K562 (cell line): ENCODE measurements at regions not wholly inside any gene's neighbourhood (a gene's known extent, or its start where the extent isn't known, plus 50 kb on each side); places are given as distances from the start of the nearest gene placed in this dataset.

Experiments
- CBX1 ChIP-seq: sonication (generic); IDR thresholded peaks from 2 replicates; pipeline ENCODE4 v1.6.1; 2016; ENCODE audit warnings: antibody characterized with exemption, low read depth, mild to moderate bottlenecking
- CHD2 ChIP-seq: IDR thresholded peaks from 2 replicates; pipeline ENCODE4 v1.6.1; 2011; ENCODE audit warnings: low read depth, low read length
- TF ChIP-seq, protein P1 (sequence below): fragments of 450-650 bp; IDR thresholded peaks from 2 replicates; pipeline ENCODE4 v1.6.1; 2016; ENCODE audit warnings: mild to moderate bottlenecking, moderate library complexity

DNA sequence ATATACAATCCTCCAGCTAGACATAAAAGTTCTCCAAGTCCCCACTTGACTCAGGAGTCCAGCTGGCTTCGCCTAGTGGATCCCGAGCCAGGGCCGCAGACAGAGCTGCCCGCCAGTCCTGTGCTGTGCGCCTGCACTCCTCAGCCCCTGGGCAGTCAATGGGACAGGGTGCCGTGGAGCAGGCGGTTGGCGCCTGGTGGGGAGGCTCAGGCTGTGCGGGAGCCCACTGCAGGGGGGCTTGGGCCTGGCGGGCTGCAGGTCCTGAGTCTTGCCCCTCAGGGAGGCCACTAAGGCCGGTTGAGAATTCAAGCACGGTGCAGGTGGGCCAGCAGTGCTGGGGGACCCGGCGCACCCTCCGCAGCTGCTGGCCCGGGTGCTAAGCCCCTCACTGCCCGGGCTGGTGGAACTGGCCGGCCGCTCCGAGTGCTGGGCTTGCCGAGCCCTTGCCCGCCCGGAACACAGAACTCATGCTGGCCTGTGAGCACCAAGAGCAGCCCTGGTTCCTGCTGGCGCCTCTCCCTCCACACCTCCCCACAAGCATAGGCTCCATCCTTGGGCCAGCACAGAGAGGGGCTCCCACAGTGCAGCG lies 884.8 kb upstream of the LRRC4C start (continued):
- TF ChIP-seq, protein P1, sequence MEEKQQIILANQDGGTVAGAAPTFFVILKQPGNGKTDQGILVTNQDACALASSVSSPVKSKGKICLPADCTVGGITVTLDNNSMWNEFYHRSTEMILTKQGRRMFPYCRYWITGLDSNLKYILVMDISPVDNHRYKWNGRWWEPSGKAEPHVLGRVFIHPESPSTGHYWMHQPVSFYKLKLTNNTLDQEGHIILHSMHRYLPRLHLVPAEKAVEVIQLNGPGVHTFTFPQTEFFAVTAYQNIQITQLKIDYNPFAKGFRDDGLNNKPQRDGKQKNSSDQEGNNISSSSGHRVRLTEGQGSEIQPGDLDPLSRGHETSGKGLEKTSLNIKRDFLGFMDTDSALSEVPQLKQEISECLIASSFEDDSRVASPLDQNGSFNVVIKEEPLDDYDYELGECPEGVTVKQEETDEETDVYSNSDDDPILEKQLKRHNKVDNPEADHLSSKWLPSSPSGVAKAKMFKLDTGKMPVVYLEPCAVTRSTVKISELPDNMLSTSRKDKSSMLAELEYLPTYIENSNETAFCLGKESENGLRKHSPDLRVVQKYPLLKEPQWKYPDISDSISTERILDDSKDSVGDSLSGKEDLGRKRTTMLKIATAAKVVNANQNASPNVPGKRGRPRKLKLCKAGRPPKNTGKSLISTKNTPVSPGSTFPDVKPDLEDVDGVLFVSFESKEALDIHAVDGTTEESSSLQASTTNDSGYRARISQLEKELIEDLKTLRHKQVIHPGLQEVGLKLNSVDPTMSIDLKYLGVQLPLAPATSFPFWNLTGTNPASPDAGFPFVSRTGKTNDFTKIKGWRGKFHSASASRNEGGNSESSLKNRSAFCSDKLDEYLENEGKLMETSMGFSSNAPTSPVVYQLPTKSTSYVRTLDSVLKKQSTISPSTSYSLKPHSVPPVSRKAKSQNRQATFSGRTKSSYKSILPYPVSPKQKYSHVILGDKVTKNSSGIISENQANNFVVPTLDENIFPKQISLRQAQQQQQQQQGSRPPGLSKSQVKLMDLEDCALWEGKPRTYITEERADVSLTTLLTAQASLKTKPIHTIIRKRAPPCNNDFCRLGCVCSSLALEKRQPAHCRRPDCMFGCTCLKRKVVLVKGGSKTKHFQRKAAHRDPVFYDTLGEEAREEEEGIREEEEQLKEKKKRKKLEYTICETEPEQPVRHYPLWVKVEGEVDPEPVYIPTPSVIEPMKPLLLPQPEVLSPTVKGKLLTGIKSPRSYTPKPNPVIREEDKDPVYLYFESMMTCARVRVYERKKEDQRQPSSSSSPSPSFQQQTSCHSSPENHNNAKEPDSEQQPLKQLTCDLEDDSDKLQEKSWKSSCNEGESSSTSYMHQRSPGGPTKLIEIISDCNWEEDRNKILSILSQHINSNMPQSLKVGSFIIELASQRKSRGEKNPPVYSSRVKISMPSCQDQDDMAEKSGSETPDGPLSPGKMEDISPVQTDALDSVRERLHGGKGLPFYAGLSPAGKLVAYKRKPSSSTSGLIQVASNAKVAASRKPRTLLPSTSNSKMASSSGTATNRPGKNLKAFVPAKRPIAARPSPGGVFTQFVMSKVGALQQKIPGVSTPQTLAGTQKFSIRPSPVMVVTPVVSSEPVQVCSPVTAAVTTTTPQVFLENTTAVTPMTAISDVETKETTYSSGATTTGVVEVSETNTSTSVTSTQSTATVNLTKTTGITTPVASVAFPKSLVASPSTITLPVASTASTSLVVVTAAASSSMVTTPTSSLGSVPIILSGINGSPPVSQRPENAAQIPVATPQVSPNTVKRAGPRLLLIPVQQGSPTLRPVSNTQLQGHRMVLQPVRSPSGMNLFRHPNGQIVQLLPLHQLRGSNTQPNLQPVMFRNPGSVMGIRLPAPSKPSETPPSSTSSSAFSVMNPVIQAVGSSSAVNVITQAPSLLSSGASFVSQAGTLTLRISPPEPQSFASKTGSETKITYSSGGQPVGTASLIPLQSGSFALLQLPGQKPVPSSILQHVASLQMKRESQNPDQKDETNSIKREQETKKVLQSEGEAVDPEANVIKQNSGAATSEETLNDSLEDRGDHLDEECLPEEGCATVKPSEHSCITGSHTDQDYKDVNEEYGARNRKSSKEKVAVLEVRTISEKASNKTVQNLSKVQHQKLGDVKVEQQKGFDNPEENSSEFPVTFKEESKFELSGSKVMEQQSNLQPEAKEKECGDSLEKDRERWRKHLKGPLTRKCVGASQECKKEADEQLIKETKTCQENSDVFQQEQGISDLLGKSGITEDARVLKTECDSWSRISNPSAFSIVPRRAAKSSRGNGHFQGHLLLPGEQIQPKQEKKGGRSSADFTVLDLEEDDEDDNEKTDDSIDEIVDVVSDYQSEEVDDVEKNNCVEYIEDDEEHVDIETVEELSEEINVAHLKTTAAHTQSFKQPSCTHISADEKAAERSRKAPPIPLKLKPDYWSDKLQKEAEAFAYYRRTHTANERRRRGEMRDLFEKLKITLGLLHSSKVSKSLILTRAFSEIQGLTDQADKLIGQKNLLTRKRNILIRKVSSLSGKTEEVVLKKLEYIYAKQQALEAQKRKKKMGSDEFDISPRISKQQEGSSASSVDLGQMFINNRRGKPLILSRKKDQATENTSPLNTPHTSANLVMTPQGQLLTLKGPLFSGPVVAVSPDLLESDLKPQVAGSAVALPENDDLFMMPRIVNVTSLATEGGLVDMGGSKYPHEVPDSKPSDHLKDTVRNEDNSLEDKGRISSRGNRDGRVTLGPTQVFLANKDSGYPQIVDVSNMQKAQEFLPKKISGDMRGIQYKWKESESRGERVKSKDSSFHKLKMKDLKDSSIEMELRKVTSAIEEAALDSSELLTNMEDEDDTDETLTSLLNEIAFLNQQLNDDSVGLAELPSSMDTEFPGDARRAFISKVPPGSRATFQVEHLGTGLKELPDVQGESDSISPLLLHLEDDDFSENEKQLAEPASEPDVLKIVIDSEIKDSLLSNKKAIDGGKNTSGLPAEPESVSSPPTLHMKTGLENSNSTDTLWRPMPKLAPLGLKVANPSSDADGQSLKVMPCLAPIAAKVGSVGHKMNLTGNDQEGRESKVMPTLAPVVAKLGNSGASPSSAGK, result no peak
- no peak for TF ChIP-seq CHD2
- TF ChIP-seq CBX1, result no peak
